ENCODE measurements at regions not wholly inside any gene's neighbourhood (a gene's known extent, or its start where the extent isn't known, plus 50 kb on each side); places are given as distances from the start of the nearest gene placed in this dataset.

DNA sequence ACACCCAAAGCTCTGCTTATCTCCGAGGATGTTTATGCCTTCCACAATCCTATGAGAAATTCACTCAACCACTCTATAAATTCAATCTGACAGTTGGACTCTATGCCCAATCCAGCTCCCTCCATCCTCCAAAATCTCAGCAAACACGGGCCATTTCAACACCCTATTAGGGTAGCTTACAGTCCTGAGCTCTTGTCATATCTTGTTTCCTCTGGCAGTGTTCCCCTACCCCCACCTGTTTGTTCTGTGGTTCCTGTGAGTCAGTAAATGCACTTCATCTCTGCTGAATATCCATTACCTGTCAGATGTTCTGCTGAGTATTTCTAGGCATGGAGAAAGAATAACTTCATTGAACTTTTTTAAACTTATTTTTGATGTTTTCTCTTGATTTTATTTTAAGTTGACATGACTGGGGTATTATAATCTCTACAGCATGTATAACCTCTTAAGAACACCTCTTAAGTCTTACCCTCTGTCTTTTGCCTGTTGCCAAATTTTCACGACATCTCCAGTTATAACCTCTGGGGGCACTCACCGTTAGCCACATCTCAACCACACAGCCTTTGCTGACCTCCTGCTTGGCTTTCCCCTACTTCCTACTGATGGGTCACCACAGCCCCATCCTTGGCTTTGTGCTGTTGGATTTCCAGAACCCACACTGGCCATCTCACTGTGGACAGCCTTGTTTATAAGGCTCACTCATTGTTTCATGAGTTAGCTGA lies 317.0 kb upstream of the TMPO start:
- WGBS, 4 donors, result 67 to 74% (median 71%) methylated on average over 4 of the region's 4 CpGs
- TF ChIP-seq POLR2A (IDR thresholded peaks at IDR 0.05) (no peak), CTCF (IDR thresholded peaks at IDR 0.05) (no peak)
- Histone ChIP-seq H3K4me1 (replicated peaks in 1 of 2) (no peaks in the 10 kb centered on the region), H3K36me3 (replicated peaks in 1 of 2) (no peaks in the 10 kb centered on the region), H3K27me3 (no peaks in the 10 kb centered on the region), H3K4me3 (no peak overlapping the region), H3K9me3 (replicated peaks in 1 of 3) (no peaks in the 10 kb centered on the region), H3K27ac (no peak overlapping the region)
- intact Hi-C loops (cut with DNase I), result no loop called here
- DNase-seq, result no peak

- no peak for DNase-seq
- whole genome bisulfite sequencing, 4 donors, result 85 to 89% (median 88%) methylated on average over 7 of the region's 7 CpGs
- intact Hi-C loops (cut with DNase I), result no loop called here
- Histone ChIP-seq H3K36me3 (replicated peaks in 1 of 2) (no peaks in the 10 kb centered on the region), H3K9me3 (replicated peaks in 1 of 3) (no peaks in the 10 kb centered on the region), H3K27ac (no peak overlapping the region), H3K4me3 (no peak overlapping the region), H3K27me3 (no peaks in the 10 kb centered on the region), H3K4me1 (replicated peaks in 1 of 2) (no peaks in the 10 kb centered on the region)
- TF ChIP-seq CTCF (IDR thresholded peaks at IDR 0.05) (no peak), POLR2A (IDR thresholded peaks at IDR 0.05) (no peak)
Measured at GRCh38 chr12:98208816-98209215, 306.6 kb upstream of the TMPO start.

DNA sequence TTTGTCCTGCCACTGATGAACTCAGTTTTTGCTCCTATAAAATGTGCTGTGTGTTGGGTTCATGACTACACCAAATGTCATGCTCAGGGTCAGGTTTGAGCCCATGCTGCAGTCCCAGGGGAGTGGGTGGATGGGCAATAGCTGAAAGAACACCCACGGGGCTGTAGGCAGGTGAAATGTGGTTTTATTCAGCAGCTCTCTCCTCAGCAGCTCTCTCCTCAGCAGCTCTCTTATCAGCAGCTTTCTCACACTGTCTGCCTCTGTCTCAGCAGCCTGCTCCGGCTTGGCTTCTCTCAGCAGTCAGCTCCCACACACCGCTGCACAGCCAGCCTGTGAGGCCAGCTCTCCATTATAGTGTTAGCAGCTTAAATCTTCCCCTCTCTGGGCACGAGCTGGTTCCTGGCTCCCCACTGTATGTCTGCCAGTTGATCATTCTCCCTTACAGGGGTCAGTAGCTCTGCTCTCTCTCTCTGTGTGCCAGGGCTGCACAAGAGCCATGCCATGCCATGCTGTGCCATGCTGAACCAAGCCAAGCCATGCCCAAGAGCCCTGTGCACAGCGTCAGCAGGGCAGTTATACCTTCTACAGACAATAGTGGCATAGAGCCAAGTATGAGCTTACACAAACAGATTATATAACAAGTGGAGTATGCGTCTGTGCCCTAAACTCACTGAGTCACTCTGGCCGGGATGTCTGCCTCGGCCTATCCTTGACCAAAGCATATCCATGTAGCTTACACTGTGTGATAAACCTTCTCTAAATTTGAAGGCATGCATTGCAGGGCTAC lies 303.3 kb upstream of the TMPO start:
- H3K4me1 ChIP-seq (replicated peaks in 1 of 2), result no peaks in the 10 kb centered on the region
- DNase-seq, result peak in 1 of 7 donors; percentile 4
- no peak overlapping the region for H3K4me3 ChIP-seq
- H3K27ac ChIP-seq, result no peak overlapping the region
- no peak for TF ChIP-seq CTCF (IDR thresholded peaks at IDR 0.05)
- no peak for TF ChIP-seq POLR2A (IDR thresholded peaks at IDR 0.05)
- intact Hi-C loops (cut with DNase I), result no loop called here
- no peaks in the 10 kb centered on the region for H3K27me3 ChIP-seq
- no peaks in the 10 kb centered on the region for H3K36me3 ChIP-seq (replicated peaks in 1 of 2)
- no peaks in the 10 kb centered on the region for H3K9me3 ChIP-seq (replicated peaks in 1 of 3)
- WGBS, 4 donors, result 59 to 67% (median 64%) methylated on average over 7 to 8 of the region's 8 CpGs

DNA sequence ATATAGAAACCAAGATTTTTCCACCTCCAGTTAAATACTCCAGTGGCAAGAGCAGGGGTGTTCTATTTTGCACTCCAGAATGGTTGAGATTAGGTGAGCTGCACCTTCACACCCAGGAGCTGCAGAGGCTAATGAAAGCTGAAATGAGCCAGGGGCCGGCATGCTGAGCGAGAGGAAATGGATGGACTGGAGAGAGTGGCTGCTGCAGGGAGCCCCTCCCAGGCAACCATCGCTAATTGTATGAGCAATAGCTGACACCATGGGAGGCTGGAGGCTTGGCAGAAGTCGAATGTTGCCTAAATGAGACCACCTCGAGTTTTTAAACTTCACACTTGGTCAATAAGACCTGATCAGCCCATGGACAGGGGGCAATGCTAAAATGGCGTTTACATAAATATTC lies 301.8 kb upstream of the TMPO start:
- H3K9me3 ChIP-seq (replicated peaks in 1 of 3), result no peaks in the 10 kb centered on the region
- intact Hi-C loops (cut with DNase I), result no loop called here
- DNase-seq, result no peak
- WGBS, 4 donors, result 63 to 82% (median 69%) methylated on average over 3 to 6 of the region's 6 CpGs
- no peak overlapping the region for H3K4me3 ChIP-seq
- no peaks in the 10 kb centered on the region for H3K27me3 ChIP-seq
- no peaks in the 10 kb centered on the region for H3K4me1 ChIP-seq (replicated peaks in 1 of 2)
- no peak for TF ChIP-seq CTCF (IDR thresholded peaks at IDR 0.05)
- no peak for TF ChIP-seq POLR2A (IDR thresholded peaks at IDR 0.05)
- no peak overlapping the region for H3K27ac ChIP-seq
- no peaks in the 10 kb centered on the region for H3K36me3 ChIP-seq (replicated peaks in 1 of 2)

All from adrenal gland (tissue), 9 donors.